SK-N-MC (cell line): ENCODE measurements at regions not wholly inside any gene's neighbourhood (a gene's known extent, or its start where the extent isn't known, plus 50 kb on each side); places are given as distances from the start of the nearest gene placed in this dataset.
"Not testable (repeated sequence)": the region's sequence is repeated elsewhere in the genome, so short reads cannot be mapped to it uniquely, and the experiment has no call there.

Experiments
- EZH2 ChIP-seq: fragments of 200-600 bp; sonication (generic); IDR thresholded peaks from one replicate; pipeline ENCODE4 v1.6.1; 2017; ENCODE audit warnings: antibody characterized with exemption
- POLR2AphosphoS5 ChIP-seq: IDR thresholded peaks from 2 replicates; pipeline ENCODE4 v1.6.1; 2012; ENCODE audit warnings: mild to moderate bottlenecking, low read depth, low read length, borderline replicate concordance

DNA sequence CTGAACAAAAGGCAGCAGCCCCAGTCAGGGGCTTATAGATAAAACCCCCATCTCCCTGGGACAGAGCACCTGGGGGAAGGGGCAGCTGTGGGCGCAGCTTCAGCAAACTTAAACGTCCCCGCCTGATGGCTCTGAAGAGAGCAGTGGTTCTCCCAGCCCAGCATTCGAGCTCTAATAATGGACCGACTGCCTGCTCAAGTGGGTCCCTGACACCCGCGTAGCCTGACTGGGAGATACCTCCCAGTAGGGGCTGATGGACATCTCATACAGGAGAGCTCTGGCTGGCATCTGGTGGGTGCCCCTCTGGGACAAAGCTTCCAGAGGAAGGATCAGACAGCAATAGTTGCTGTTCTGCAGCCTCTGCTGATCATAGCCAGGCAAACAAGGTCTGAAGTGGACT, 172.1 kb downstream of the CRPPA start:
- TF ChIP-seq EZH2, POLR2AphosphoS5: not testable (repeated sequence)
